ENCODE measurements at regions not wholly inside any gene's neighbourhood (a gene's known extent, or its start where the extent isn't known, plus 50 kb on each side); places are given as distances from the start of the nearest gene placed in this dataset.

- no peak for TF ChIP-seq POLR2A (IDR thresholded peaks at IDR 0.05)
- TF ChIP-seq CTCF (IDR thresholded peaks at IDR 0.05), result no peak
- no peak for TF ChIP-seq POLR2AphosphoS5 (IDR thresholded peaks at IDR 0.05)
Measured at GRCh38 chr2:147790580-147790979, 54.2 kb upstream of the ACVR2A start.
